Endothelial cell of umbilical vein (primary cell): ENCODE measurements at regions not wholly inside any gene's neighbourhood (a gene's known extent, or its start where the extent isn't known, plus 50 kb on each side); places are given as distances from the start of the nearest gene placed in this dataset.

Experiments
- BruUV-seq: library from RNA; stranded (reverse); fragments of 400-500 nt; replicated peaks from 2 replicates; lab custom pipeline; 2021; lab: Mats Ljungman, UMichigan
- CTCF ChIA-PET: fragments of 300-600, 350-600 bp; sonication (Branson Sonifier 250); formaldehyde crosslinking; loops from one replicate; lab custom pipeline; 2021; ENCODE audit warnings: antibody characterized with exemption, inconsistent platforms; lab: Charles Lee
- POLR2A ChIA-PET: fragments of 300-600, 350-600 bp; sonication (Branson Sonifier 250); formaldehyde crosslinking; loops from one replicate; lab custom pipeline; 2021; ENCODE audit warnings: antibody characterized with exemption, inconsistent platforms; lab: Charles Lee
- DNase-seq: peaks from one replicate; pipeline ENCODE4 v3.0.0-alpha.2; 2011; ENCODE audit warnings: low read depth, low spot score
- FAIRE-seq: peaks from 2 replicates; lab custom pipeline; 2011; peaks lifted over from hg19 to GRCh38; lab: Jason Lieb, UNC
- H2AFZ ChIP-seq: 2 replicates; pipeline ENCODE4 v1.6.0; 2012; ENCODE audit warnings: low read depth, low read length, control low read depth, inconsistent platforms
- H3K27ac ChIP-seq: 2 replicates; pipeline ENCODE4 v1.5.1; 2011; ENCODE audit warnings: low read depth, mild to moderate bottlenecking, control low read depth, low read length, moderate library complexity; ENCODE audit not compliant: insufficient read depth
- H3K27me3 ChIP-seq, 2 experiments: 2 replicates each; pipeline versions ENCODE4 v1.6.0 to v1.6.1; 2011; ENCODE audit warnings: low read length in 2 of 2, mixed read lengths in 1 of 2; ENCODE audit not compliant: control insufficient read depth in 2 of 2, insufficient read depth in 2 of 2
- H3K36me3 ChIP-seq, 2 experiments: 2 replicates in 1 of 2; 3 replicates in 1 of 2; pipeline ENCODE4 v1.5.1; 2011; ENCODE audit warnings: low read length in 2 of 2, mild to moderate bottlenecking in 1 of 2, moderate library complexity in 1 of 2; ENCODE audit not compliant: control insufficient read depth in 2 of 2, insufficient read depth in 2 of 2; ENCODE audit errors: extremely low read depth in 1 of 2
- H3K4me1 ChIP-seq: 3 replicates; pipeline ENCODE4 v1.5.1; 2011; ENCODE audit warnings: mild to moderate bottlenecking, low read length; ENCODE audit not compliant: control insufficient read depth, insufficient read depth; ENCODE audit errors: extremely low read depth
- H3K4me2 ChIP-seq: 2 replicates; pipeline ENCODE4 v1.6.1; 2011; ENCODE audit warnings: low read length, control low read depth, mixed read lengths; ENCODE audit not compliant: insufficient read depth
- H3K4me3 ChIP-seq, 3 experiments: fragments of 200-600 bp in 1 of 3; sonication (generic), shearing (Covaris generic) in 1 of 3; replicated peaks in 1 of 3; 2 replicates each; pipeline ENCODE4 v1.5.1; 2011 to 2016; ENCODE audit warnings: control low read depth in 3 of 3, low read length in 3 of 3, mild to moderate bottlenecking in 2 of 3, inconsistent platforms in 1 of 3, low read depth in 1 of 3, moderate library complexity in 1 of 3; ENCODE audit not compliant: insufficient read depth in 1 of 3
- H3K79me2 ChIP-seq: 2 replicates; pipeline ENCODE4 v1.6.0; 2012; ENCODE audit warnings: low read length, inconsistent platforms; ENCODE audit not compliant: control insufficient read depth, insufficient read depth
- H3K9ac ChIP-seq: replicated peaks from 2 replicates; pipeline ENCODE3; 2011; ENCODE audit warnings: low read length, control low read depth; ENCODE audit not compliant: insufficient read depth; ENCODE audit errors: extremely low read depth
- H3K9me1 ChIP-seq: replicated peaks from 3 replicates; pipeline ENCODE4 v1.6.0; 2011; ENCODE audit warnings: mild to moderate bottlenecking, low read length; ENCODE audit not compliant: control insufficient read depth, insufficient read depth; ENCODE audit errors: extremely low read depth
- H3K9me3 ChIP-seq: replicated peaks from 2 replicates; pipeline ENCODE4 v1.5.1; 2012; ENCODE audit warnings: low read length, inconsistent platforms; ENCODE audit not compliant: control insufficient read depth, insufficient read depth
- H4K20me1 ChIP-seq: replicated peaks from 2 replicates; pipeline ENCODE3; 2011; ENCODE audit warnings: mild to moderate bottlenecking, low read length; ENCODE audit not compliant: control insufficient read depth, insufficient read depth; ENCODE audit errors: extremely low read depth
- CTCF ChIP-seq, 2 donors: IDR thresholded peaks; 1 replicate in 1 of 2; 2 replicates in 1 of 2; pipeline ENCODE4 v1.5.1; 2011; ENCODE audit warnings: low read length in 2 of 2, mild to moderate bottlenecking in 2 of 2, moderate library complexity in 2 of 2, control low read depth in 1 of 2, inconsistent platforms in 1 of 2, low read depth in 1 of 2; ENCODE audit not compliant: insufficient read depth in 1 of 2; ENCODE audit errors: extremely low read depth in 1 of 2
- EZH2 ChIP-seq: IDR thresholded peaks from 2 replicates; pipeline ENCODE4 v1.6.1; 2012; ENCODE audit warnings: borderline replicate concordance, low read depth, mild to moderate bottlenecking, moderate library complexity, low read length, inconsistent platforms; ENCODE audit not compliant: severe bottlenecking
- FOS ChIP-seq: IDR thresholded peaks from 2 replicates; pipeline ENCODE4 v1.6.1; 2011; ENCODE audit warnings: mild to moderate bottlenecking, low read length, moderate library complexity, borderline replicate concordance; ENCODE audit not compliant: insufficient read depth
- GATA2 ChIP-seq: IDR thresholded peaks from 2 replicates; pipeline ENCODE4 v1.7.0; 2011; ENCODE audit warnings: low read depth, mild to moderate bottlenecking, moderate library complexity, mixed read lengths, low read length; ENCODE audit not compliant: insufficient read length, insufficient read depth
- JUN ChIP-seq: IDR thresholded peaks from 2 replicates; pipeline ENCODE4 v1.6.1; 2011; ENCODE audit warnings: borderline replicate concordance, low read depth; ENCODE audit not compliant: insufficient read length, insufficient read depth
- MAX ChIP-seq: IDR thresholded peaks from 2 replicates; pipeline ENCODE4 v1.6.1; 2011; ENCODE audit not compliant: insufficient read depth, insufficient read length
- MYC ChIP-seq: IDR thresholded peaks from one replicate; pipeline ENCODE4 v1.6.1; 2011; ENCODE audit warnings: mild to moderate bottlenecking, low read depth, low read length
- POLR2A ChIP-seq: IDR thresholded peaks from 2 replicates; pipeline ENCODE4 v1.6.1; 2012; ENCODE audit warnings: low read depth, mild to moderate bottlenecking, control low read depth, low read length
- POLR2AphosphoS5 ChIP-seq: IDR thresholded peaks from 2 replicates; pipeline ENCODE4 v1.6.1; 2012; ENCODE audit warnings: low read depth, mild to moderate bottlenecking, control low read depth, low read length, moderate library complexity; ENCODE audit not compliant: insufficient read depth
- dilution Hi-C: fragments of 300-500 bp; cut with MboI; formaldehyde crosslinking; loops from one replicate; pipeline ENCODE4 v1.15.0; 2019; ENCODE audit warnings: low sequenced_read_pairs; ENCODE audit not compliant: extremely low pct_ligation_motif_present
- intact Hi-C: fragments of 100-400 bp; cut with micrococcal nuclease; formaldehyde crosslinking; loops from one replicate; pipeline ENCODE4 v1.10.0; 2022

DNA sequence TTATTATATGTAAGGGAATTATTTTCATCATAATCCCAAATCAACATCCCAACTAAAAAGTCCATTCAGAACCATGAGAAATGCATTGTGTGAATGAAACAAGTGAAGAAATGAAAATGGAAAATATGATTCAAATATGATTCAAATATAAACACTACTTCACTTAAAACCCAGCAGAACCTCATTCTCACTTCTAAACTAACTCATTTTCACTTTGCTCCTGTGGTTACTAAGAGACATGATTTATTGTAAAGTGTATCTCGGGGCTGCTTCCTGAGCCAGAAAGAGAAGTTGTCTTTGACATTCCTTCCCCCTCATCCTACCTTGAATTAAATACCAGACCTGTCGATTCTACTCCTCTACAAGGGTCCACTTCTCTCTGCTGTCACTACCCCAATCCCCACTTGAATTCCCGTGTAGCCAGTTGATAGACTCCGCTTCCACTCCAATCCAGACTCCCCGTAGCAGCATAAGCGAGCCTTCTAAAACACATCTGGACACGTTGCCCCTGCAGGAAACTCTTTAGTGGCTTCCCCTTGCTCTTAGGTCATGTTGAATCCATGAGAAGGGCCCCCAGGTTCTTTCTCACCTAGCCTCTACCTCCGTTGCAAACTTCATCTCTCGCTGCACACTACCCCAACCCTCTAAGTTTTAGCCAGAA lies 697.0 kb upstream of the ID2 start:
- intact Hi-C loops, result no loop called here
- FAIRE-seq, result no peak
- Histone ChIP-seq H3K9me3 (peaks cover 4% of the 10 kb centered on the region), H2AFZ (no peak overlapping the region), H3K27me3 (no peaks in the 10 kb centered on the region), H3K4me1 (no peaks in the 10 kb centered on the region), H3K9me1 (no peaks in the 10 kb centered on the region), H3K27ac (no peak overlapping the region), H3K36me3 (no peaks in the 10 kb centered on the region), H3K9ac (no peak overlapping the region), H3K79me2 (no peaks in the 10 kb centered on the region), H3K4me3 (no peak overlapping the region), H4K20me1 (no peaks in the 10 kb centered on the region), H3K4me2 (no peak overlapping the region)
- no peak for TF ChIP-seq POLR2A
- TF ChIP-seq FOS, result no peak
- no peak for TF ChIP-seq MAX
- no peak for TF ChIP-seq EZH2
- no peak for TF ChIP-seq POLR2AphosphoS5
- no peak for TF ChIP-seq MYC
- no peak for TF ChIP-seq JUN
- TF ChIP-seq GATA2, result no peak
- no peak for TF ChIP-seq CTCF (IDR thresholded peaks at IDR 0.05; ENCODE audit: extremely low read depth in 1 of 2, insufficient read depth in 1 of 2, low read depth in 1 of 2, low read length in 2 of 2)
- no peak for DNase-seq
- ChIA-PET CTCF (no interaction called here), POLR2A (no interaction called here)
- BruUV-seq, result no TSS peak
- dilution Hi-C loops, result no loop called here
